Astrocyte (in vitro differentiated cells and primary cell): ENCODE measurements at regions not wholly inside any gene's neighbourhood (a gene's known extent, or its start where the extent isn't known, plus 50 kb on each side); places are given as distances from the start of the nearest gene placed in this dataset.
A peak's percentile ranks its signal among the peaks of the same experiment; 100 is the strongest.

Source experiments
- DNase-seq: peaks from one replicate; pipeline ENCODE4 v3.0.0-alpha.2; 2010; ENCODE audit warnings: low read depth
- FAIRE-seq: peaks from 2 replicates; lab custom pipeline; 2011; peaks lifted over from hg19 to GRCh38; lab: Jason Lieb, UNC
- H2AFZ ChIP-seq: 2 replicates; pipeline ENCODE4 v1.6.0; 2012; ENCODE audit warnings: low read depth, low read length, inconsistent platforms
- H3K27ac ChIP-seq: 2 replicates; pipeline ENCODE4 v1.5.1; 2011; ENCODE audit warnings: low read depth, low read length, inconsistent platforms
- H3K27me3 ChIP-seq: 2 replicates; pipeline ENCODE4 v1.6.0; 2011; ENCODE audit warnings: low read length, inconsistent platforms; ENCODE audit not compliant: insufficient read depth
- H3K36me3 ChIP-seq: 2 replicates; pipeline ENCODE4 v1.5.1; 2011; ENCODE audit warnings: low read length, inconsistent platforms; ENCODE audit not compliant: insufficient read depth
- H3K4me1 ChIP-seq: 2 replicates; pipeline ENCODE4 v1.5.1; 2011; ENCODE audit warnings: low read length, inconsistent platforms; ENCODE audit not compliant: insufficient read depth
- H3K4me2 ChIP-seq: 2 replicates; pipeline ENCODE4 v1.6.0; 2012; ENCODE audit warnings: low read length, inconsistent platforms
- H3K4me3 ChIP-seq: 2 replicates; pipeline ENCODE4 v1.5.1; 2011; ENCODE audit warnings: low read depth, mild to moderate bottlenecking, low read length, inconsistent platforms; ENCODE audit not compliant: insufficient read depth
- H3K79me2 ChIP-seq: 2 replicates; pipeline ENCODE4 v1.6.0; 2012; ENCODE audit warnings: mild to moderate bottlenecking, low read length, inconsistent platforms; ENCODE audit not compliant: insufficient read depth
- H3K9ac ChIP-seq: 2 replicates; pipeline ENCODE4 v1.6.0; 2012; ENCODE audit warnings: mild to moderate bottlenecking, low read length, inconsistent platforms
- H3K9me3 ChIP-seq: 2 replicates; pipeline ENCODE4 v1.5.1; 2012; ENCODE audit warnings: low read depth, mild to moderate bottlenecking, low read length, inconsistent platforms; ENCODE audit not compliant: insufficient read depth
- H4K20me1 ChIP-seq: 2 replicates; pipeline ENCODE4 v1.6.0; 2012; ENCODE audit warnings: low read length, inconsistent platforms; ENCODE audit not compliant: insufficient read depth
- H3K27ac Mint-ChIP-seq: one replicate; pipeline ENCODE4 v1.8.0; 2021; ENCODE audit warnings: mild to moderate bottlenecking, mixed read lengths; ENCODE audit not compliant: unreplicated experiment
- H3K27me3 Mint-ChIP-seq: one replicate; pipeline ENCODE4 v1.8.0; 2021; ENCODE audit warnings: low read depth, mixed read lengths; ENCODE audit not compliant: unreplicated experiment
- H3K36me3 Mint-ChIP-seq: one replicate; pipeline ENCODE4 v1.8.0; 2021; ENCODE audit warnings: low read depth, mixed read lengths; ENCODE audit not compliant: unreplicated experiment
- H3K4me1 Mint-ChIP-seq: one replicate; pipeline ENCODE4 v1.8.0; 2021; ENCODE audit warnings: low read depth, mixed read lengths; ENCODE audit not compliant: unreplicated experiment
- H3K4me3 Mint-ChIP-seq: one replicate; pipeline ENCODE4 v1.8.0; 2021; ENCODE audit warnings: mild to moderate bottlenecking, moderate library complexity, mixed read lengths; ENCODE audit not compliant: unreplicated experiment
- H3K9me3 Mint-ChIP-seq: one replicate; pipeline ENCODE4 v1.8.0; 2021; ENCODE audit warnings: mild to moderate bottlenecking, mixed read lengths; ENCODE audit not compliant: unreplicated experiment
- EZH2 ChIP-seq: IDR thresholded peaks from 2 replicates; pipeline ENCODE4 v1.6.1; 2012; ENCODE audit warnings: mild to moderate bottlenecking, low read length, inconsistent platforms; ENCODE audit not compliant: insufficient read depth
- TF ChIP-seq, protein P1 (sequence below): IDR thresholded peaks from 2 replicates; pipeline ENCODE4 v1.5.1; 2011; ENCODE audit warnings: low read depth, mild to moderate bottlenecking, inconsistent platforms, low read length, moderate library complexity; ENCODE audit not compliant: insufficient read depth

DNA sequence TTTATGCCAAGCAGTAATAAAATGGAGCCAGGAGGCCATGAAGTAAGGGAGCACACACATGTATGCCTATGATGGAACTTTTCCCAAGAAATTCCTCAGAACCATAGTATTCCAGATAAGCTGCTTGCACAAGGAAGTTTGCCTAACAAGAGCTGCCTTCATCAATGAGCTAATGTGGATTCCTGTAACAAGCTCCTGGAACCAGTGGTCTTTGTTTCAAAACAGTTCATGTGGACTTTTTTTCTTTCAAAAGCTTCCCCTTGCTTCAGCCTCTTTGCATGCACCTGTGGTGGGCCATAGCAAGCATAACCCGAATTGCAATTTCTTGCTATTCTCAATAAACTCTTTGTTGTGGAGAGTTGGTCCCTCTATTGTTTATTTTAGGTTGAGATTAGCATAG, 359.6 kb downstream of the UTRN start:
- TF ChIP-seq, protein P1, sequence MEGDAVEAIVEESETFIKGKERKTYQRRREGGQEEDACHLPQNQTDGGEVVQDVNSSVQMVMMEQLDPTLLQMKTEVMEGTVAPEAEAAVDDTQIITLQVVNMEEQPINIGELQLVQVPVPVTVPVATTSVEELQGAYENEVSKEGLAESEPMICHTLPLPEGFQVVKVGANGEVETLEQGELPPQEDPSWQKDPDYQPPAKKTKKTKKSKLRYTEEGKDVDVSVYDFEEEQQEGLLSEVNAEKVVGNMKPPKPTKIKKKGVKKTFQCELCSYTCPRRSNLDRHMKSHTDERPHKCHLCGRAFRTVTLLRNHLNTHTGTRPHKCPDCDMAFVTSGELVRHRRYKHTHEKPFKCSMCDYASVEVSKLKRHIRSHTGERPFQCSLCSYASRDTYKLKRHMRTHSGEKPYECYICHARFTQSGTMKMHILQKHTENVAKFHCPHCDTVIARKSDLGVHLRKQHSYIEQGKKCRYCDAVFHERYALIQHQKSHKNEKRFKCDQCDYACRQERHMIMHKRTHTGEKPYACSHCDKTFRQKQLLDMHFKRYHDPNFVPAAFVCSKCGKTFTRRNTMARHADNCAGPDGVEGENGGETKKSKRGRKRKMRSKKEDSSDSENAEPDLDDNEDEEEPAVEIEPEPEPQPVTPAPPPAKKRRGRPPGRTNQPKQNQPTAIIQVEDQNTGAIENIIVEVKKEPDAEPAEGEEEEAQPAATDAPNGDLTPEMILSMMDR = no peak
- no peak for TF ChIP-seq EZH2
- Histone ChIP-seq H3K9me3 (no peaks in the 10 kb centered on the region), H3K79me2 (no peaks in the 10 kb centered on the region), H3K27ac (no peak overlapping the region), H3K9ac (no peak overlapping the region), H4K20me1 (no peaks in the 10 kb centered on the region), H3K4me2 (no peak overlapping the region), H2AFZ (no peak overlapping the region), H3K27me3 (no peaks in the 10 kb centered on the region), H3K36me3 (no peaks in the 10 kb centered on the region), H3K4me3 (no peak overlapping the region), H3K4me1 (no peaks in the 10 kb centered on the region)
- no peak overlapping the region for H3K4me3 Mint-ChIP-seq
- H3K36me3 Mint-ChIP-seq = no peaks in the 10 kb centered on the region
- H3K27ac Mint-ChIP-seq = no peak overlapping the region
- H3K27me3 Mint-ChIP-seq = no peaks in the 10 kb centered on the region
- no peak for FAIRE-seq
- H3K9me3 Mint-ChIP-seq = no peaks in the 10 kb centered on the region
- peaks cover 3% of the 10 kb centered on the region for H3K4me1 Mint-ChIP-seq
- peak; percentile 66 for DNase-seq

DNA sequence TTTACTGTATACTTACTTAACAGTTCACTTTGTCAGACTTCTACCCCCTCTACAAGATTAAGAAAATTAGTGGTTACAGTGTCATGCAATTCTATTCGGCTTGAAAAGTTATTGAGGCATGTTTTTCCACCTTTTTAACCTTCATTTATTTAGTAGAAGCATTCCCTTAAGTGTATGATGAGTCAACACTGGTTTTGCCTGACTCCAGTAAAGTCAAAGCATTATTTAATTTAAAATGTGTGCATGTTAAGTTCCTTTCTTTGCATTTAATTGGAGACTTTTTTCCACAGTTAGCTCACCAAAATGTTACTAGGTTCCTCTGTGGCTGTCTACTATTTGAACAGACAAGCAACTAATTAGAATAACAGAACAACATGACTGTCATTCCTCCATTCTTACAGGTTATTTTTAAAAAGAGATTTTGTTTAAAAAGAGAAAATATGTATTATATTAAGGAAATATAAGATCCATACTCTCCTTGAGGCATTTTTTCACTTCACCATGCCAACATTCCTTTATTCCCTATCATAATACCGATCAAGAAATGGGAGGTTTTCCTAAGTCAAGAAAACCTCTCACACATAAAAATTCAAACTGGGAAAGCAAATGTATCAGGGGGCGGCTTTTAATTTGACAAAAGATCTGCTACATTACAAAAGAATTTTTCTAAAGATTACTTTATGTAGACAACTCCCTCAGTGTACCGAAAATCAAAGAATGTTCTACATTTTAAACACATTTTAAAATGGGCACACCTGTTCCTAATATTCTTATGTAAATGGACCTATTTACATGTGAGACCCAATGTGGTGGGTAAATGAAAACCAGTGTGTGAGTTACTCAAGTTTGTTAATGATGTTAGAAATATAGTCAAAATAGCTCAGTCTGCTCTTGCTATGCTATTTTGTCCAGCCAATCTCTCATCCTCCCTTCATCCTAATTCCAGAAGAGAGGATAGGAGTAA, 361.2 kb downstream of the UTRN start:
- no peak for TF ChIP-seq EZH2
- TF ChIP-seq, protein P1 = no peak
- H3K9ac ChIP-seq = no peak overlapping the region
- no peaks in the 10 kb centered on the region for H4K20me1 ChIP-seq
- no peaks in the 10 kb centered on the region for H3K27me3 Mint-ChIP-seq
- no peak overlapping the region for H3K27ac ChIP-seq
- peak; percentile 49 for FAIRE-seq
- no peaks in the 10 kb centered on the region for H3K36me3 Mint-ChIP-seq
- peaks cover 2% of the 10 kb centered on the region for H3K4me1 Mint-ChIP-seq
- no peaks in the 10 kb centered on the region for H3K4me1 ChIP-seq
- H2AFZ ChIP-seq = no peak overlapping the region
- H3K4me2 ChIP-seq = no peak overlapping the region
- H3K4me3 Mint-ChIP-seq = no peak overlapping the region
- H3K79me2 ChIP-seq = no peaks in the 10 kb centered on the region
- H3K9me3 ChIP-seq = no peaks in the 10 kb centered on the region
- H3K4me3 ChIP-seq = no peak overlapping the region
- DNase-seq = peak; percentile 64
- H3K27ac Mint-ChIP-seq = no peak overlapping the region
- no peaks in the 10 kb centered on the region for H3K27me3 ChIP-seq
- no peaks in the 10 kb centered on the region for H3K9me3 Mint-ChIP-seq
- H3K36me3 ChIP-seq = no peaks in the 10 kb centered on the region
